ENCODE measurements at regions not wholly inside any gene's neighbourhood (a gene's known extent, or its start where the extent isn't known, plus 50 kb on each side); places are given as distances from the start of the nearest gene placed in this dataset.

DNA sequence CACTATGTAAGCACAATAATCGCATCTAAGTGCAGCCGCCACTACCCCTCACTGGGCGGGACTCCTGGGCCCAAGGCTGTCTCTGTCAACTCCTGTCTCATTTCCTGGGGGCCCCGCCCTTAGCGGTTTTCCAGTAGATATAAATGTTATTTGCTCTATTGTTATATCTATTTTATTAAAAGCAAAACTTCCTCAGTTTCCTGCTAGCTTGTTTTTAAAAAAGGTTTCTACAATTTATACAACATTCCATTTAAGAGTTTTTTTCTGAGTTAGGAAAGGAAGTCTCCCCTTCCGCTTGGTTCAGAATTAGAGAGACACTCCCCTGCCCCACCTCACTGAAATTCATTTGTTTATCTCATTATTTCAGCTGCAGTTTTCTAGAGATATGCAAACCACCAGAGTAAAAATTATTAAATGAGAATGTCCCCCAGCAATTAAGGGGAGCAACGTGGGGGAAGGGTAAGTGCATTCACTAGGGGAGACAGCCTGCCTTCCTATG lies 82.7 kb downstream of the RAMP3 start:
- H3K27ac Mint-ChIP-seq (ENCODE audit: unreplicated experiment): no peak overlapping the region
- peaks cover 2% of the 10 kb centered on the region for H3K36me3 Mint-ChIP-seq (ENCODE audit: low read depth)
- no peak overlapping the region for H3K4me3 Mint-ChIP-seq (ENCODE audit: unreplicated experiment)
- no peaks in the 10 kb centered on the region for H3K4me1 Mint-ChIP-seq (ENCODE audit: low read depth)
- peaks cover 62% of the 10 kb centered on the region for H3K27me3 Mint-ChIP-seq (ENCODE audit: low read depth)
- TF ChIP-seq, protein P1, sequence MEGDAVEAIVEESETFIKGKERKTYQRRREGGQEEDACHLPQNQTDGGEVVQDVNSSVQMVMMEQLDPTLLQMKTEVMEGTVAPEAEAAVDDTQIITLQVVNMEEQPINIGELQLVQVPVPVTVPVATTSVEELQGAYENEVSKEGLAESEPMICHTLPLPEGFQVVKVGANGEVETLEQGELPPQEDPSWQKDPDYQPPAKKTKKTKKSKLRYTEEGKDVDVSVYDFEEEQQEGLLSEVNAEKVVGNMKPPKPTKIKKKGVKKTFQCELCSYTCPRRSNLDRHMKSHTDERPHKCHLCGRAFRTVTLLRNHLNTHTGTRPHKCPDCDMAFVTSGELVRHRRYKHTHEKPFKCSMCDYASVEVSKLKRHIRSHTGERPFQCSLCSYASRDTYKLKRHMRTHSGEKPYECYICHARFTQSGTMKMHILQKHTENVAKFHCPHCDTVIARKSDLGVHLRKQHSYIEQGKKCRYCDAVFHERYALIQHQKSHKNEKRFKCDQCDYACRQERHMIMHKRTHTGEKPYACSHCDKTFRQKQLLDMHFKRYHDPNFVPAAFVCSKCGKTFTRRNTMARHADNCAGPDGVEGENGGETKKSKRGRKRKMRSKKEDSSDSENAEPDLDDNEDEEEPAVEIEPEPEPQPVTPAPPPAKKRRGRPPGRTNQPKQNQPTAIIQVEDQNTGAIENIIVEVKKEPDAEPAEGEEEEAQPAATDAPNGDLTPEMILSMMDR (IDR thresholded peaks at IDR 0.05): no peak
- H3K9me3 Mint-ChIP-seq (ENCODE audit: low read depth): no peaks in the 10 kb centered on the region
- DNase-seq (ENCODE audit: low spot score): no peak

DNA sequence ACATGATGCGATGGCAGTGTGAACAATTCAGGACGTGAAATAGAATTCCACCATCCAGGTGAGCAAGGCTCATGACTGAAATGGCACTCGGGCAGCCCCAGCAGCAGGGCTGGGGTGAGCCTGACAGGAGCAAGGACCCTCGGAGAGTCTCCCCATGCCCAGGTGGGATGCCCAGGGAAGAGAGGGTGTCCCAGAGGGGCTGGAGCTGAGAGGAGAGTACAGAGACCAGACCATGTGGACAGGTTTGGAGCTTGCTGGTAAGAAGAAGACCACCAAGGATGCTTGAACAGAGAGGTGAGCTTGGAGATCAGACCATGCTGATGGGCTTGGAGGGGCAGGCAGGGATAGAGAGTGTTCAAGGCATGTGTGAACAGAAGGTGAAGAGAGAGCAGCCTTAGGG lies 83.3 kb downstream of the RAMP3 start:
- DNase-seq (ENCODE audit: low spot score): no peak
- H3K9me3 Mint-ChIP-seq (ENCODE audit: low read depth): no peaks in the 10 kb centered on the region
- no peak overlapping the region for H3K4me3 Mint-ChIP-seq (ENCODE audit: unreplicated experiment)
- peaks cover 62% of the 10 kb centered on the region for H3K27me3 Mint-ChIP-seq (ENCODE audit: low read depth)
- no peak overlapping the region for H3K27ac Mint-ChIP-seq (ENCODE audit: unreplicated experiment)
- H3K4me1 Mint-ChIP-seq (ENCODE audit: low read depth): no peaks in the 10 kb centered on the region
- TF ChIP-seq, protein P1 (IDR thresholded peaks at IDR 0.05): no peak
- peaks cover 2% of the 10 kb centered on the region for H3K36me3 Mint-ChIP-seq (ENCODE audit: low read depth)

DNA sequence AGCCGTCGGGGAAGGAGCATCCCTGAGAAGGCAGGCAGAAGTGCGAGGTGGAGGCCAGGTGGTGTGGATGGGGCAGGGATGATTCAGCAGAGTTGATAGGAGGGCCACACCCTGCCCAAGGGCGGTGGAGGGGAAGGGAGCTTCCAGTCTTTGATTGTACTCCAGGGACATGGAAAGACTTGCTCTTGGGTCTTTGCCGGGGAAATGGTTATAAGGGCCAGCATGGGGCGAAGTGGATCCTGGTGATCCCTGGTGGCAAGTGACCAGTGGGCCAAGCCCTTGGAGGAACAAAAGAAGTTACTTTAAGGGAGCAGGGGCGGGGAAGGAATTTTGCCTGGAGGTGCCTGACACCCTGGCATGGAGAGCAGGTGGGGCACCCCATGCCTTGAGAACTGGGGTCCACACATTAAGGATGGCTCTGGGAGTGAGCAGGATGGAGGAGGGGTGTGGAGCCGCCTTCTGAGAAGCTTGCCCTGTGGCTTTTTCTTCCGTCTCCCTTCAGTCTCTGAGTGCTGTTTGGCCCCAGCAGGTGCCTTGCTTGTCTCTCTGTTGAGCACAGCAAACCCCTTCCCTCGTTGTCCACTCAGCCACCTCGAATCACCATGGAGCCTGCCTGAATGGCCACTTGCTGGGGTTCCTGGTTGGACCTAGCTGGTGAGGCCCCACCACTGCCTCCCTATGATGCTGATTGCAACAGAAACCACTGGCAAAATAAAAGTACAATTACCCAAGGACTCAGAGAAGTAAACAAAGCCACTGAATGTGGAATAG lies 83.9 kb downstream of the RAMP3 start:
- H3K27me3 Mint-ChIP-seq (ENCODE audit: low read depth): peaks cover 63% of the 10 kb centered on the region

DNA sequence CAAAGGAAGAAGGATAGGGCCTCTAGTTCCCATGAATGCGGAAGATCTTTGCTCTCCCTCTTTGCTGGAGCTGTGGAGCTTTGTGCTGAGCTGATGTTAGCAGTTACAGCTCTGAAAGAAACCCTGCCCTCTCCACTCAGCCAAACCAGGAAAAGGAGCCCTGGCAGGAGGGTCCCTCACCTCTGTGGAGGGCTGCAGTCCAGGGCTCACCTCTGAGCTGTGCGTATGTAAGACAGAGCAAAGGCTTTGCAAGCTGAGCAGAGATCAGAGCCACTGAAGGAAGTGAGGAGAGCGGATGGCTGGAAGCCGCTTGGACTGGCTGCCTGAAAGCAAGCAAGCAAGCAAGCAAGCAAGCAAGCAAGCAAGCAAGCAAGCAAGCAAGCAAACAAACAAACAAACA lies 84.7 kb downstream of the RAMP3 start:
- Mint-ChIP-seq H3K4me1 (ENCODE audit: low read depth) (no peaks in the 10 kb centered on the region), H3K36me3 (ENCODE audit: low read depth) (peaks cover 3% of the 10 kb centered on the region), H3K4me3 (ENCODE audit: unreplicated experiment) (no peak overlapping the region), H3K27ac (ENCODE audit: unreplicated experiment) (no peak overlapping the region), H3K9me3 (ENCODE audit: low read depth) (peaks cover 1% of the 10 kb centered on the region), H3K27me3 (ENCODE audit: low read depth) (peaks cover 65% of the 10 kb centered on the region)
- DNase-seq (ENCODE audit: low spot score): no peak
- TF ChIP-seq, protein P1 (IDR thresholded peaks at IDR 0.05): no peak

More for the DNA sequence above, 83.9 kb downstream of the RAMP3 start:
- Mint-ChIP-seq H3K27ac (ENCODE audit: unreplicated experiment) (no peak overlapping the region), H3K4me3 (ENCODE audit: unreplicated experiment) (no peak overlapping the region), H3K4me1 (ENCODE audit: low read depth) (no peaks in the 10 kb centered on the region), H3K9me3 (ENCODE audit: low read depth) (no peaks in the 10 kb centered on the region), H3K36me3 (ENCODE audit: low read depth) (peaks cover 2% of the 10 kb centered on the region)
- TF ChIP-seq, protein P1 (IDR thresholded peaks at IDR 0.05): no peak
- no peak for DNase-seq (ENCODE audit: low spot score)

DNA sequence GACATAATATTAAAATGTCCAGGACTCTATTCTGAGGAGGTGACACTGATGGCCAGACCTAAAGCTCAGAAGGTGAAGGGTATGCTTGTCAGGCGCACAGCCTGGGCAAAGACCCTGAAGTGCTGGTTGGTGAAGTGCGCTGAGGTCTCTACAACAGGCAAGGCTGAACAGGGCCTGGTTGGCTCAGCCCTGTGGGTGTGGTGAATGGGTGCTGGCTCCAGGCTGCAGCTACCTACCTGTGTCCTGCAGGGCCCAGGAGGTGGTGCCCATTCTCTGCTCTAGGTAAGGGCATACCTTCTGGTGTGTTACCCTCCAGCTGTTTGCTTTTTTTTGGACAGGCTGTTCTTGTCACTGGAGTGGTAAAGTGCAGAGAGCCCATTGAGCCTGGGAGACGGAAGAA lies 85.1 kb downstream of the RAMP3 start:
- Mint-ChIP-seq H3K27me3 (ENCODE audit: low read depth) (peaks cover 64% of the 10 kb centered on the region), H3K9me3 (ENCODE audit: low read depth) (peaks cover 3% of the 10 kb centered on the region), H3K4me1 (ENCODE audit: low read depth) (no peaks in the 10 kb centered on the region), H3K36me3 (ENCODE audit: low read depth) (peaks cover 5% of the 10 kb centered on the region), H3K4me3 (ENCODE audit: unreplicated experiment) (no peak overlapping the region), H3K27ac (ENCODE audit: unreplicated experiment) (no peak overlapping the region)
- TF ChIP-seq, protein P1 (IDR thresholded peaks at IDR 0.05): no peak
- DNase-seq (ENCODE audit: low spot score): no peak

Data from chondrocyte (in vitro differentiated cells).